Progenitor cell of endocrine pancreas (in vitro differentiated cells): ENCODE measurements at regions not wholly inside any gene's neighbourhood (a gene's known extent, or its start where the extent isn't known, plus 50 kb on each side); places are given as distances from the start of the nearest gene placed in this dataset.

Experiments
- DNase-seq: peaks from one replicate; pipeline ENCODE4 v3.0.0; 2021; ENCODE audit warnings: low spot score; ENCODE audit not compliant: unreplicated experiment
- H3K27ac Mint-ChIP-seq: 2 replicates; pipeline ENCODE4 v1.8.0; 2021; ENCODE audit warnings: mild to moderate bottlenecking, moderate library complexity, mixed read lengths
- H3K27me3 Mint-ChIP-seq: 2 replicates; pipeline ENCODE4 v1.8.0; 2021; ENCODE audit warnings: mixed read lengths
- H3K36me3 Mint-ChIP-seq: 2 replicates; pipeline ENCODE4 v1.8.0; 2022; ENCODE audit warnings: mixed read lengths; ENCODE audit not compliant: insufficient read depth
- H3K4me1 Mint-ChIP-seq: 2 replicates; pipeline ENCODE4 v1.8.0; 2021; ENCODE audit warnings: low read depth, mixed read lengths
- H3K4me3 Mint-ChIP-seq: 2 replicates; pipeline ENCODE4 v1.8.0; 2021; ENCODE audit warnings: low read depth, mild to moderate bottlenecking, moderate library complexity, mixed read lengths
- H3K9me3 Mint-ChIP-seq: 2 replicates; pipeline ENCODE4 v1.8.0; 2021; ENCODE audit warnings: low read depth, mixed read lengths
- CTCF ChIP-seq: fragments of 200-600 bp; sonication (generic); IDR thresholded peaks from one replicate; pipeline ENCODE4 v1.5.0; 2021; ENCODE audit warnings: antibody characterized with exemption, mild to moderate bottlenecking; ENCODE audit not compliant: unreplicated experiment

- Mint-ChIP-seq H3K4me1 (peaks cover 6% of the 10 kb centered on the region), H3K27ac (no peak overlapping the region), H3K36me3 (no peaks in the 10 kb centered on the region), H3K9me3 (peaks cover 5% of the 10 kb centered on the region), H3K27me3 (peaks cover 6% of the 10 kb centered on the region), H3K4me3 (no peak overlapping the region)
- TF ChIP-seq CTCF, result no peak
- DNase-seq, result no peak
Observed at GRCh38 chr6:3654898-3655297, 96.6 kb downstream of the PXDC1 start.

- H3K36me3 Mint-ChIP-seq, result no peaks in the 10 kb centered on the region
- no peak for DNase-seq
- no peak overlapping the region for H3K27ac Mint-ChIP-seq
- no peak for TF ChIP-seq CTCF
- H3K4me1 Mint-ChIP-seq, result peaks cover 6% of the 10 kb centered on the region
- H3K9me3 Mint-ChIP-seq, result peaks cover 5% of the 10 kb centered on the region
- H3K4me3 Mint-ChIP-seq, result no peak overlapping the region
- peaks cover 6% of the 10 kb centered on the region for H3K27me3 Mint-ChIP-seq
Observed at GRCh38 chr6:3654436-3654835, 97.1 kb downstream of the PXDC1 start.

GRCh38 chr6:3653528-3654070 is 97.9 kb downstream of the PXDC1 start:
- Mint-ChIP-seq H3K27ac (no peak overlapping the region), H3K9me3 (peaks cover 5% of the 10 kb centered on the region), H3K4me1 (peaks cover 2% of the 10 kb centered on the region), H3K27me3 (peaks cover 6% of the 10 kb centered on the region), H3K36me3 (no peaks in the 10 kb centered on the region), H3K4me3 (no peak overlapping the region)
- no peak for DNase-seq
- TF ChIP-seq CTCF, result no peak

GRCh38 chr6:3651698-3652229 is 99.7 kb downstream of the PXDC1 start:
- Mint-ChIP-seq H3K9me3 (peaks cover 5% of the 10 kb centered on the region), H3K27ac (no peak overlapping the region), H3K4me1 (peaks cover 5% of the 10 kb centered on the region), H3K36me3 (no peaks in the 10 kb centered on the region), H3K27me3 (peaks cover 6% of the 10 kb centered on the region), H3K4me3 (no peak overlapping the region)
- no peak for DNase-seq
- no peak for TF ChIP-seq CTCF

- no peak for DNase-seq
- Mint-ChIP-seq H3K9me3 (peaks cover 5% of the 10 kb centered on the region), H3K27me3 (peaks cover 6% of the 10 kb centered on the region), H3K4me1 (peaks cover 5% of the 10 kb centered on the region), H3K27ac (no peak overlapping the region), H3K36me3 (no peaks in the 10 kb centered on the region), H3K4me3 (no peak overlapping the region)
- no peak for TF ChIP-seq CTCF
Observed at GRCh38 chr6:3650959-3651697, 100.4 kb downstream of the PXDC1 start.
